Esophagus (tissue), 2 donors: ENCODE measurements at regions not wholly inside any gene's neighbourhood (a gene's known extent, or its start where the extent isn't known, plus 50 kb on each side); places are given as distances from the start of the nearest gene placed in this dataset.

Source experiments
- H3K27ac ChIP-seq, 2 donors: one replicate each; pipeline ENCODE4 v1.5.1; 2013; ENCODE audit warnings: low read depth in 2 of 2, mild to moderate bottlenecking in 2 of 2, inconsistent platforms in 1 of 2, low read length in 1 of 2, moderate library complexity in 1 of 2
- H3K27me3 ChIP-seq, 2 donors: one replicate each; pipeline ENCODE4 v1.6.1; 2013; ENCODE audit warnings: low read length in 2 of 2, control low read depth in 1 of 2, mild to moderate bottlenecking in 1 of 2; ENCODE audit not compliant: insufficient read depth in 2 of 2, control insufficient read depth in 1 of 2
- H3K36me3 ChIP-seq, 2 donors: one replicate each; pipeline ENCODE4 v1.6.1; 2013; ENCODE audit warnings: low read length in 1 of 2; ENCODE audit not compliant: control insufficient read depth in 2 of 2, insufficient read depth in 2 of 2
- H3K4me1 ChIP-seq, 2 donors: one replicate each; pipeline ENCODE4 v1.6.1; 2013; ENCODE audit warnings: low read length in 1 of 2; ENCODE audit not compliant: control insufficient read depth in 2 of 2, insufficient read depth in 2 of 2
- H3K4me3 ChIP-seq, 2 donors: one replicate each; pipeline ENCODE4 v1.5.1; 2013; ENCODE audit warnings: low read length in 2 of 2, mild to moderate bottlenecking in 2 of 2, low read depth in 1 of 2, moderate library complexity in 1 of 2
- H3K9me3 ChIP-seq, 2 donors: one replicate each; pipeline ENCODE4 v1.6.1; 2013; ENCODE audit warnings: mild to moderate bottlenecking in 2 of 2, low read depth in 1 of 2, low read length in 1 of 2, moderate library complexity in 1 of 2; ENCODE audit not compliant: control insufficient read depth in 2 of 2, insufficient read depth in 1 of 2
- WGBS, 2 donors: extraction: QIAGEN DNeasy Blood & Tissue Kit; methylation state at CpG; one replicate each; pipeline ENCODE4 v1.1.7; 2013; 5-methylcytosine and 5-hydroxymethylcytosine counted together
- donor health status: healthy with polysubstance abuse.
- donor health status: Bipolar disorder and iron deficiency.

DNA sequence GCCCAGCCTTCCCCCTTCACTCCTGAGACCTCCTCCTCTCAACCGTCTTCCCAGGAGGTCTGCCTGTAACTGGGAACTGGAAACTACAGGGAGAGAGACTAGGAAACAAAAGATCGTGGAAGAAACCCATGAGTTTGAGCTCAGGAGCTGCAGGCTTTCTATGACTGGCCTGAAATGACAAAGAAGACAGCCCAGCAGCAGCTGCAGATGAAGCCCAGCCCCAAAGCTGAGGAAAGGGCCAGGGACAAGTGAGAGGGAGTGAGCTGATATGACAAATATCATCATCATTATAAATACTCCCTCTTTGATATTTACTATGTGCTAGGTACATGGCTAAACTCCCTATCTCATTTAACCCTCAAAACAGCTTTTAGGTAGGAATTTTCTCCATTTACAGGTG is 142.6 kb upstream of the CTTNBP2NL start:
- Histone ChIP-seq H3K4me1 (no peaks in the 10 kb centered on the region), H3K36me3 (no peaks in the 10 kb centered on the region), H3K9me3 (no peaks in the 10 kb centered on the region), H3K27ac (no peak overlapping the region), H3K4me3 (no peak overlapping the region), H3K27me3 (no peaks in the 10 kb centered on the region)
- WGBS, 2 donors, result 46 to 59% methylated on average over 2 of the region's 2 CpGs

DNA sequence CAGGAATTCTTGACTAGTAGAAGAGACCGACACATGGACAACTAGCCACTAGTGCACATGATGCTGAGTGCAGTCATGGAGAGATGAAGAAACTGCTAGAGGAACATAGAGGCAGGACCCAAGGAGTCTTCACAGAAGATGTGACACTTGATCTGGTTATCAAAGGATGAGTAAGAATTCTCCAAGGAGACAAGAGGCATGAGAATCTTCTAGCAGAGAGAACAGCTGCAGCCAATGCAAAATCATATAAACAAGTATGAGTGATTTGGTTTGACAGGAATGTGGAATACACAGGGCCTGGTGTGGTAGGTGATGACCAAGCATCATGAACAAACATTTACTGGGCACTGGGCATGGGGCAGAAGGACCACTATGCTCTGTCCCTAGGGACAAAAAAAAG is 140.9 kb upstream of the CTTNBP2NL start:
- H3K4me1 ChIP-seq, result no peaks in the 10 kb centered on the region
- no peaks in the 10 kb centered on the region for H3K27me3 ChIP-seq
- 87 to 89% methylated on average over 1 of the region's 1 CpG for WGBS, 2 donors
- H3K27ac ChIP-seq, result no peak overlapping the region
- no peak overlapping the region for H3K4me3 ChIP-seq
- H3K36me3 ChIP-seq, result no peaks in the 10 kb centered on the region
- no peaks in the 10 kb centered on the region for H3K9me3 ChIP-seq

DNA sequence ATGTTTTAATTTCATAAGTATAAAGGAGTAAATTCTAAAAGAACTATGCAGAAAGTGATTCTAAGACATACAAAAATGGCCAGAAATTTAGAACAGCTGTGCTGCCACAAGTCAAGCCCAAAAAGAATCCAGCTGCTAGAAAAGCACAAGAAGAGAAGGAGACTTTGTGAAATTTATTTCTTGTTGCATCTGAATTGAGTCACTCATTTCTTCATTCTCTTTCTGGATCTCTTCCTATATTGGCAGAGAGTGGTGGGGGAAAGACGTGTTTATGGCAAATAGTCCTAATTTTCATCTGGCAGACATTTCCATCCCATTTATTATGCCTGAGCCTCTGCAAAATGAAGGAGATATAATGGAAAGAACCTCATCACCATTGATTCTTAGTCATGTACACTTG is 139.6 kb upstream of the CTTNBP2NL start:
- Histone ChIP-seq H3K4me1 (no peaks in the 10 kb centered on the region), H3K9me3 (no peaks in the 10 kb centered on the region), H3K27ac (no peak overlapping the region), H3K36me3 (no peaks in the 10 kb centered on the region), H3K27me3 (no peaks in the 10 kb centered on the region), H3K4me3 (no peak overlapping the region)
- WGBS, 2 donors, result 45 to 60% methylated on average over 1 of the region's 1 CpG

DNA sequence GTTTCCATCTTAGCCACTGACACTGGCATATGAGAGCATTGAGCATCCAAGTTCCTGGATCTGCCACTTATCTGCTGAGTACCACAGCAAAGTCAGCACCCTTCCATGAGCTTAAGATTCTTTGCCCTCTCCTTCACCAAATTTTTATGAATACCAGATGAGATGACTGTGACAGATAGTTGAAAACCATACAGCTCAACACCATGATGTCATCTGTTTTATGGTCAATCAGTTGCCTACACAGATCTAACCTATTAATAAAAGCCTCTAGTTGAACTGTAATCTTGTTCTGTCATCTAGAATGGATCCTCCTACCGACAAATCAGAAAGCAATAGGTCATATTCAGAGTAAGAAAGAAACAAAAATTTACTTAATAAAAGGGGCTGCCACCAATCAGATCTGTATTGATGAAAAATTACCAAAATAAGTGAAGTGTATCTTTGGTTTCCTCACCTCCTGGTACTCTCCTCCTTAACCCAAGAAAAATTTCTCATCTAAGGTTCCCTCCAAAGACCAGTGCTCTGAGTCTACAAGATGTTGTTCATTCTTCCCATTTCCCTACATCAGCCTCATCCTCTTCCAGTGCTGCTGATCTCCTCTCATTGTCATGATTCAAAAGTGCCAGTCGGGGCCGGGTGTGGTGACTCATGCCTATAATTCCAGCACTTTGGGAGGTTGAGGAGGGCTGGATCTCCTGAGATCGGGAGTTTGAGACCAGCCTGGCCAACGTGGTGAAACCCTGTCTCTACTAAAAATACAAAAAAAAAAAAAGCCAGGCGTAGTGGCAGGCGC is 138.8 kb upstream of the CTTNBP2NL start:
- no peak overlapping the region for H3K4me3 ChIP-seq
- WGBS, 2 donors, result 77 to 78% methylated on average over 7 of the region's 7 CpGs
- no peaks in the 10 kb centered on the region for H3K9me3 ChIP-seq
- H3K27me3 ChIP-seq, result no peaks in the 10 kb centered on the region
- H3K36me3 ChIP-seq, result no peaks in the 10 kb centered on the region
- H3K27ac ChIP-seq, result no peak overlapping the region
- H3K4me1 ChIP-seq, result no peaks in the 10 kb centered on the region

DNA sequence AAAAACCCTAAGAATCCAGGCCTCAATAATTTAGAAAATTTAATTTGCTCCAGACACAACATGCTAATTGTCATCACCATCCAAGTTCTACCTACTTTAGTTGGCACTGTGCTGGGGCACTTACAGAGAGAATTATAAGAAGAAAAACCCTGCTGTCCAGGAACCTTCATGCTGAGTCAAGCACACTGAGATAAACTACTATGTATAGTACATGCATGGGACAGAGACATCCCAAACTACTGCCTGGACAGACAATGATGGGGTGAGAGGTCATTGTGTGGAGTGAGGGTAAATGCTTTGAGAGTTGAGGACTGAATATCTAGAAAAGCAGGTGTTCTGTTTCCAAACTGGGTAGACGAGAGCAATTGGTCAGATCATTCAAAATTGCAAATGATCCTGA is 135.3 kb upstream of the CTTNBP2NL start:
- H3K27me3 ChIP-seq, result no peaks in the 10 kb centered on the region
- WGBS, 2 donors, result 78 to 86% methylated on average over 1 of the region's 1 CpG

DNA sequence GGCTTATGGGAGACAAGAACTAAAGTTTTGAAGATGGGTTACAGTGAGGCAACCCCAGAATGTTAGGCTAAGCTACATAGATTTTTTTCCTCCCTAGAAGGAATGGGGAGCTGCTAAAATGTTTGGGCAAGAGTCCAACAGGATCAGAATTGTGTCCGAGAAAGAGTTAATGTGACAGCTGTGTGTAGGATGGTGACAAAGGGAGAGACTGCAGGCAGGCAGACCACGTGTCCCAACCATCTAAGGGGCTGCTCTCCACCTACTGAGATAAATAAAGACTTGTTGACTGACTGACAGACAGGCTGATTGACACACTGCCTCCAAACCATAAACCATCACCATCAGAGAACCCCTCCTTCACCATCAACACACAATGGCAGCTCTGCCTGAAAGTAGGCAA is 133.7 kb upstream of the CTTNBP2NL start:
- Histone ChIP-seq H3K9me3 (no peaks in the 10 kb centered on the region), H3K27me3 (no peaks in the 10 kb centered on the region), H3K27ac (no peak overlapping the region), H3K4me3 (no peak overlapping the region), H3K36me3 (no peaks in the 10 kb centered on the region), H3K4me1 (no peaks in the 10 kb centered on the region)
- 55 to 62% methylated on average over 2 of the region's 2 CpGs for WGBS, 2 donors

More for the DNA sequence above, 135.3 kb upstream of the CTTNBP2NL start:
- Histone ChIP-seq H3K36me3 (no peaks in the 10 kb centered on the region), H3K4me3 (no peak overlapping the region), H3K27ac (no peak overlapping the region), H3K9me3 (no peaks in the 10 kb centered on the region), H3K4me1 (no peaks in the 10 kb centered on the region)

DNA sequence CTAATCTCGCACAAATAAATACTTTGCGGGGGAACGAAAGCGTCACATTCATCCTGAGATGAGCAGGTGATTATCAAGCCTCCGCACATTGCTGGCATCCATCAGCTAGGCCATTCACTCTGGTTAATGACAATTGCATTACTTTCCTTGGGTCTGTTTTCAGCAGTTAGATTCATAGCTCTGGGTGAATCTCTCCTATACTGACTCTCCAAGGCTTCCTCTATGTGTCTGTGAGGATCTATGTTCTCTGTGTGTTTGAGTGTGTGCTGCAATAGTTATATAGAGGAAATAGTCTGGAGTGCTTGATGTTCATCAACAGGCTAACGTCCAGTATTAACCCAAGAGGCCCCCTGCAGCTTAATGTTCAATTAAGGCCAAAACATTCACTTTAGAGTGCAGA is 133.0 kb upstream of the CTTNBP2NL start:
- H3K4me3 ChIP-seq, result no peak overlapping the region
- H3K4me1 ChIP-seq, result peaks cover 2% of the 10 kb centered on the region in 2 donors
- no peaks in the 10 kb centered on the region for H3K36me3 ChIP-seq
- H3K27me3 ChIP-seq, result no peaks in the 10 kb centered on the region
- WGBS, 2 donors, result 82 to 83% methylated on average over 6 of the region's 6 CpGs
- no peaks in the 10 kb centered on the region for H3K9me3 ChIP-seq
- no peak overlapping the region for H3K27ac ChIP-seq

DNA sequence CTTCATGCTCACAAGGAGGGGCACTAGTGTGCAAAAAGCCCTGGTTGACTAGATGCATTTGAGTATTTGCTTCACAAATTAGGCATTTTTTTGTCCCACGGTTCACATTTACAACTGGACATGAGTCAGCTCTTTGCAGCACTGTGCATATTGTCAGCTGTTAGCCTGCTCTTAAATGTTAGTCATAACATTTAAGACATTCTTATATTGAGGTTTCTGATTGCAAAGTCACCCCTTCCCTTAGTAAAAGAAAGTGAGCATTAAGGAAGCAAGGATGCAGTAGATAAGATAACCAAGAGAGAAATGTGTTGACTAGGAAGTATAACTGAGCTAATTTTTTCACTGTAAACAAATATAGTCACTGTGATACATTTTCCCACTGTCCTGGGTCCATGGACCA is 132.6 kb upstream of the CTTNBP2NL start:
- H3K36me3 ChIP-seq, result no peaks in the 10 kb centered on the region
- H3K4me1 ChIP-seq, result peaks cover 2 to 3% of the 10 kb centered on the region in 2 donors
- no peaks in the 10 kb centered on the region for H3K27me3 ChIP-seq
- no peak overlapping the region for H3K4me3 ChIP-seq
- WGBS, 2 donors, result 37 to 55% methylated on average over 1 of the region's 1 CpG
- no peaks in the 10 kb centered on the region for H3K9me3 ChIP-seq
- no peak overlapping the region for H3K27ac ChIP-seq

DNA sequence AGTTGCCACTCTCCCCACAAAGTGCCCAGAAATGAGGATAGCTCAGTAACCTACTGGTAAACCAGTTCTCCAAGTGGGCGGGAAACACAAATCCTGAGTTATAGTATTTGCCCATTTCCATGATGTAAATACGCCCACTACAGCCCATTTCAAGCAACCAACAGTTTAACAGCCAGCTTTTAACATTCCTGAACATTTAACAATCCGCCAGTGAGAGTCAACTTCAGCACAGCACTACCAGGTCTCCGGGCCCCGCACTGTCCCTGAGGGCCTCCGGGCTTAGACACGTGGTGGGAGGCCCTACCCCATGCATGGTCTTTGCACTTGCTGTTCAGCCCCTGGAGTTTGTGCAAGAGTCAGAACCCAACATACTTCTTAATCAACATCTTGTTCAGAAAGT is 132.0 kb upstream of the CTTNBP2NL start:
- WGBS, 2 donors, result 83 to 86% methylated on average over 7 of the region's 7 CpGs
- no peaks in the 10 kb centered on the region for H3K36me3 ChIP-seq
- no peaks in the 10 kb centered on the region for H3K27me3 ChIP-seq
- H3K27ac ChIP-seq, result no peak overlapping the region
- H3K4me1 ChIP-seq, result peaks cover 2 to 3% of the 10 kb centered on the region in 2 donors
- H3K4me3 ChIP-seq, result no peak overlapping the region
- H3K9me3 ChIP-seq, result no peaks in the 10 kb centered on the region

DNA sequence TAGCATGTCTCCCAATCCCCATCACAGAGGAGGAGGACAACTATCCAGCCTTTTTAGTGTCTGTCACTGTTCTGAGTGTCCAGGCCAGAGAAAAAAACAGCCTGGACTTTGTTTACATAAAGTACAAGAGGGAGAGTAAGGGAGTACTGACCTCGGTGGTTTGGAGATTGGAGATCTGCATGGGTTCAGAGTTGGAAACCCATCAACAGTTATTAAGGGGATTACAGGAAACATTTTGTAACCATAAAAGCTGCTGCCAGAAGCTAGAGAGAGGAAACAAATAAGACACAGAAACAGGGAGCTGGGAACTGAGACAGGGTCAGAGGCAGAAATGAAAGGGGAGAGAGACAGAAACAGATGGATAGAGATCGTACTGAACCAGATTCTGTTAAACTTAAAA is 131.5 kb upstream of the CTTNBP2NL start:
- H3K4me1 ChIP-seq, result peaks cover 2 to 3% of the 10 kb centered on the region in 2 donors
- H3K4me3 ChIP-seq, result no peak overlapping the region
- H3K27ac ChIP-seq, result no peak overlapping the region
- whole genome bisulfite sequencing, 2 donors, result 38 to 45% methylated on average over 2 of the region's 2 CpGs
- H3K9me3 ChIP-seq, result no peaks in the 10 kb centered on the region
- no peaks in the 10 kb centered on the region for H3K27me3 ChIP-seq
- no peaks in the 10 kb centered on the region for H3K36me3 ChIP-seq
